ENCODE measurements at regions not wholly inside any gene's neighbourhood (a gene's known extent, or its start where the extent isn't known, plus 50 kb on each side); places are given as distances from the start of the nearest gene placed in this dataset.

DNA sequence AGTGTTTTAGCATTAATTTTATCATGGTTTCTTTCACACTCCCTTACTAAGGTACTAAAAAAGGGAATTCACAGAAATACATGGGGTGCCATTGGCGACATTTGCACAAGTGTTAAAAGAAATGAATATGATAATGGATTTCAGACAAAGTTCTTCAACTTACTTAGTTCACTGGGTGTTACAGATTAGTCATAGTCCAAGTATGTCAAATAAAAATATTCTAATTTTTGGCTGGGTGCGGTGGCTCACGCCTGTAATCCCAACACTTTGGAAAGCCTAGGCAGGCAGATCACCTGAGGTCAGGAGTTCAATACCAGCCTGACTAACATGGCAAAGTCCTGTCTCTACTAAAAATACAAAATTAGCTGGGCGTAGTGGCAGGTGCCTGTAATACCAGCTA, 286.1 kb upstream of the TFAP2D start:
- Mint-ChIP-seq H3K4me3 (no peak overlapping the region), H3K27ac (no peak overlapping the region), H3K4me1 (no peaks in the 10 kb centered on the region), H3K27me3 (ENCODE audit: low read depth) (no peaks in the 10 kb centered on the region), H3K36me3 (ENCODE audit: low read depth) (no peaks in the 10 kb centered on the region), H3K9me3 (no peaks in the 10 kb centered on the region)
- TF ChIP-seq, protein P1, sequence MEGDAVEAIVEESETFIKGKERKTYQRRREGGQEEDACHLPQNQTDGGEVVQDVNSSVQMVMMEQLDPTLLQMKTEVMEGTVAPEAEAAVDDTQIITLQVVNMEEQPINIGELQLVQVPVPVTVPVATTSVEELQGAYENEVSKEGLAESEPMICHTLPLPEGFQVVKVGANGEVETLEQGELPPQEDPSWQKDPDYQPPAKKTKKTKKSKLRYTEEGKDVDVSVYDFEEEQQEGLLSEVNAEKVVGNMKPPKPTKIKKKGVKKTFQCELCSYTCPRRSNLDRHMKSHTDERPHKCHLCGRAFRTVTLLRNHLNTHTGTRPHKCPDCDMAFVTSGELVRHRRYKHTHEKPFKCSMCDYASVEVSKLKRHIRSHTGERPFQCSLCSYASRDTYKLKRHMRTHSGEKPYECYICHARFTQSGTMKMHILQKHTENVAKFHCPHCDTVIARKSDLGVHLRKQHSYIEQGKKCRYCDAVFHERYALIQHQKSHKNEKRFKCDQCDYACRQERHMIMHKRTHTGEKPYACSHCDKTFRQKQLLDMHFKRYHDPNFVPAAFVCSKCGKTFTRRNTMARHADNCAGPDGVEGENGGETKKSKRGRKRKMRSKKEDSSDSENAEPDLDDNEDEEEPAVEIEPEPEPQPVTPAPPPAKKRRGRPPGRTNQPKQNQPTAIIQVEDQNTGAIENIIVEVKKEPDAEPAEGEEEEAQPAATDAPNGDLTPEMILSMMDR (IDR thresholded peaks at IDR 0.05; ENCODE audit: unreplicated experiment in 3 of 3) = no peak

DNA sequence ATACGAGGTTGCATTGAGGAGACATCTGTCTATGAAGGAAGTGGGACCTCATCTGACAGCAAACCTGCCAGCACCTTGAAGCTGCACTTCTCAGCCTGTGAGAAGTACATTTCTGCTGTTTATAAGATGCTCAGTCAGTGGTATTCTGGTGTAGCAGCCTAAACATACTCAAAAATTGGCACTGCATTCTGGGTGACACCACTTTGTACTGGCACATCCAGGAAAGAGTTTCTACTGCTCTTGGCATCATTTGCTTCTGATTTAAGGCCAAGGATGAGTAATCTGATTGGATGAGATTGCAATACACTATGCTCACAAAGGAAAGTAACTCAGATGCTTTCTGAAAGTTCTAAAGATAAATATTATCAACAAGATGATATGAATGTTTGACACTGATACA, 275.4 kb upstream of the TFAP2D start:
- no peak overlapping the region for H3K27ac Mint-ChIP-seq
- peaks cover under 1% of the 10 kb centered on the region for H3K27me3 Mint-ChIP-seq (ENCODE audit: low read depth)
- no peaks in the 10 kb centered on the region for H3K9me3 Mint-ChIP-seq
- H3K4me1 Mint-ChIP-seq = no peaks in the 10 kb centered on the region
- H3K4me3 Mint-ChIP-seq = no peak overlapping the region
- TF ChIP-seq, protein P1 (IDR thresholded peaks at IDR 0.05; ENCODE audit: unreplicated experiment in 3 of 3) = no peak
- H3K36me3 Mint-ChIP-seq (ENCODE audit: low read depth) = no peaks in the 10 kb centered on the region

GRCh38 chr6:50442531-50443040, 270.7 kb upstream of the TFAP2D start:
- Mint-ChIP-seq H3K4me3 (no peak overlapping the region), H3K36me3 (ENCODE audit: low read depth) (no peaks in the 10 kb centered on the region), H3K9me3 (no peaks in the 10 kb centered on the region), H3K27me3 (ENCODE audit: low read depth) (no peaks in the 10 kb centered on the region), H3K27ac (no peak overlapping the region), H3K4me1 (no peaks in the 10 kb centered on the region)
- TF ChIP-seq, protein P1 (IDR thresholded peaks at IDR 0.05; ENCODE audit: unreplicated experiment in 3 of 3) = no peak

DNA sequence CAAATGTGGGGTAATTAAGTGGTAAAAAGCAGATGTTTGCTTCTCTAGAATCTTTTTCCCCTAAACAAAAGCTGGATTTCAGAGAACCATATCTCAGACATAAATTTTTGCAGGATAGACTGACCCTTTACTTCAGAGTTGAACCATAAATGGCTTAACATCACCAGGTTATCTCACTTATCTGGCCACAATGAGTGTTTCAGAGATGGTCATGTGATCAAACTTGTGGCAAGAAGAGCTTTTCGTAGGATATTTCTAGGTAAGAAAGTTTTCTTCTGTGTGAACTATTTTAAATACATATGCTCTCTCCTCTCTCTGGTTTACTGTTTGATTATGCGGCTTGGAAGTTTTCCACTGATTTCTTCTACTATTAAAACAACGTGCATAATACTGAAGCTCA, 270.2 kb upstream of the TFAP2D start:
- no peaks in the 10 kb centered on the region for H3K36me3 Mint-ChIP-seq (ENCODE audit: low read depth)
- H3K27me3 Mint-ChIP-seq (ENCODE audit: low read depth) = no peaks in the 10 kb centered on the region
- TF ChIP-seq, protein P1 (IDR thresholded peaks at IDR 0.05; ENCODE audit: unreplicated experiment in 3 of 3) = no peak
- no peak overlapping the region for H3K27ac Mint-ChIP-seq
- no peaks in the 10 kb centered on the region for H3K4me1 Mint-ChIP-seq
- H3K9me3 Mint-ChIP-seq = no peaks in the 10 kb centered on the region
- H3K4me3 Mint-ChIP-seq = no peak overlapping the region

- Mint-ChIP-seq H3K4me1 (no peaks in the 10 kb centered on the region), H3K4me3 (no peak overlapping the region), H3K27ac (no peak overlapping the region), H3K36me3 (ENCODE audit: low read depth) (no peaks in the 10 kb centered on the region), H3K9me3 (no peaks in the 10 kb centered on the region), H3K27me3 (ENCODE audit: low read depth) (no peaks in the 10 kb centered on the region)
- TF ChIP-seq, protein P1 (IDR thresholded peaks at IDR 0.05; ENCODE audit: unreplicated experiment in 3 of 3) = no peak
Observed at GRCh38 chr6:50449128-50449527, 264.2 kb upstream of the TFAP2D start.

- H3K9me3 Mint-ChIP-seq = no peaks in the 10 kb centered on the region
- no peaks in the 10 kb centered on the region for H3K27me3 Mint-ChIP-seq (ENCODE audit: low read depth)
- H3K27ac Mint-ChIP-seq = no peak overlapping the region
- no peaks in the 10 kb centered on the region for H3K4me1 Mint-ChIP-seq
- H3K36me3 Mint-ChIP-seq (ENCODE audit: low read depth) = no peaks in the 10 kb centered on the region
- TF ChIP-seq, protein P1 (IDR thresholded peaks at IDR 0.05; ENCODE audit: unreplicated experiment in 3 of 3) = no peak
- no peak overlapping the region for H3K4me3 Mint-ChIP-seq
Observed at GRCh38 chr6:50451826-50452400, 261.4 kb upstream of the TFAP2D start.

All from nephron (organoid).